ENCODE measurements at regions not wholly inside any gene's neighbourhood (a gene's known extent, or its start where the extent isn't known, plus 50 kb on each side); places are given as distances from the start of the nearest gene placed in this dataset.

GRCh38 chr6:14968056-14968637 lies 277.7 kb upstream of the JARID2 start:
- TF ChIP-seq, protein P1, sequence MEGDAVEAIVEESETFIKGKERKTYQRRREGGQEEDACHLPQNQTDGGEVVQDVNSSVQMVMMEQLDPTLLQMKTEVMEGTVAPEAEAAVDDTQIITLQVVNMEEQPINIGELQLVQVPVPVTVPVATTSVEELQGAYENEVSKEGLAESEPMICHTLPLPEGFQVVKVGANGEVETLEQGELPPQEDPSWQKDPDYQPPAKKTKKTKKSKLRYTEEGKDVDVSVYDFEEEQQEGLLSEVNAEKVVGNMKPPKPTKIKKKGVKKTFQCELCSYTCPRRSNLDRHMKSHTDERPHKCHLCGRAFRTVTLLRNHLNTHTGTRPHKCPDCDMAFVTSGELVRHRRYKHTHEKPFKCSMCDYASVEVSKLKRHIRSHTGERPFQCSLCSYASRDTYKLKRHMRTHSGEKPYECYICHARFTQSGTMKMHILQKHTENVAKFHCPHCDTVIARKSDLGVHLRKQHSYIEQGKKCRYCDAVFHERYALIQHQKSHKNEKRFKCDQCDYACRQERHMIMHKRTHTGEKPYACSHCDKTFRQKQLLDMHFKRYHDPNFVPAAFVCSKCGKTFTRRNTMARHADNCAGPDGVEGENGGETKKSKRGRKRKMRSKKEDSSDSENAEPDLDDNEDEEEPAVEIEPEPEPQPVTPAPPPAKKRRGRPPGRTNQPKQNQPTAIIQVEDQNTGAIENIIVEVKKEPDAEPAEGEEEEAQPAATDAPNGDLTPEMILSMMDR (IDR thresholded peaks at IDR 0.05) = no peak
- no peak for TF ChIP-seq POLR2AphosphoS5 (IDR thresholded peaks at IDR 0.05; ENCODE audit: low read depth, low read length)
- TF ChIP-seq, protein P2, sequence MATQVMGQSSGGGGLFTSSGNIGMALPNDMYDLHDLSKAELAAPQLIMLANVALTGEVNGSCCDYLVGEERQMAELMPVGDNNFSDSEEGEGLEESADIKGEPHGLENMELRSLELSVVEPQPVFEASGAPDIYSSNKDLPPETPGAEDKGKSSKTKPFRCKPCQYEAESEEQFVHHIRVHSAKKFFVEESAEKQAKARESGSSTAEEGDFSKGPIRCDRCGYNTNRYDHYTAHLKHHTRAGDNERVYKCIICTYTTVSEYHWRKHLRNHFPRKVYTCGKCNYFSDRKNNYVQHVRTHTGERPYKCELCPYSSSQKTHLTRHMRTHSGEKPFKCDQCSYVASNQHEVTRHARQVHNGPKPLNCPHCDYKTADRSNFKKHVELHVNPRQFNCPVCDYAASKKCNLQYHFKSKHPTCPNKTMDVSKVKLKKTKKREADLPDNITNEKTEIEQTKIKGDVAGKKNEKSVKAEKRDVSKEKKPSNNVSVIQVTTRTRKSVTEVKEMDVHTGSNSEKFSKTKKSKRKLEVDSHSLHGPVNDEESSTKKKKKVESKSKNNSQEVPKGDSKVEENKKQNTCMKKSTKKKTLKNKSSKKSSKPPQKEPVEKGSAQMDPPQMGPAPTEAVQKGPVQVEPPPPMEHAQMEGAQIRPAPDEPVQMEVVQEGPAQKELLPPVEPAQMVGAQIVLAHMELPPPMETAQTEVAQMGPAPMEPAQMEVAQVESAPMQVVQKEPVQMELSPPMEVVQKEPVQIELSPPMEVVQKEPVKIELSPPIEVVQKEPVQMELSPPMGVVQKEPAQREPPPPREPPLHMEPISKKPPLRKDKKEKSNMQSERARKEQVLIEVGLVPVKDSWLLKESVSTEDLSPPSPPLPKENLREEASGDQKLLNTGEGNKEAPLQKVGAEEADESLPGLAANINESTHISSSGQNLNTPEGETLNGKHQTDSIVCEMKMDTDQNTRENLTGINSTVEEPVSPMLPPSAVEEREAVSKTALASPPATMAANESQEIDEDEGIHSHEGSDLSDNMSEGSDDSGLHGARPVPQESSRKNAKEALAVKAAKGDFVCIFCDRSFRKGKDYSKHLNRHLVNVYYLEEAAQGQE (IDR thresholded peaks at IDR 0.05; ENCODE audit: insufficient read depth in 1 of 2, low read depth in 2 of 2, low read length in 1 of 2) = no peak
- TF ChIP-seq TCF7L2 (IDR thresholded peaks at IDR 0.05; ENCODE audit: low read depth, low read length) = no peak
- no peak for TF ChIP-seq SIN3A (IDR thresholded peaks at IDR 0.05; ENCODE audit: borderline replicate concordance, insufficient read depth, low read depth, low read length)
